ENCODE measurements at regions not wholly inside any gene's neighbourhood (a gene's known extent, or its start where the extent isn't known, plus 50 kb on each side); places are given as distances from the start of the nearest gene placed in this dataset.
"Not testable (repeated sequence)": the region's sequence is repeated elsewhere in the genome, so short reads cannot be mapped to it uniquely, and the experiment has no call there.

- FAIRE-seq; DNase-seq (ENCODE audit: insufficient read length, low spot score): not testable (repeated sequence)
These were observed 69.3 kb upstream of the EGFR start for GRCh38 chr7:54949514-54949913.

- no peak for DNase-seq (ENCODE audit: insufficient read length, low spot score)
- FAIRE-seq = no peak
These were observed 63.5 kb upstream of the EGFR start for GRCh38 chr7:54955296-54955695.

- FAIRE-seq = no peak
- DNase-seq (ENCODE audit: insufficient read length, low spot score) = no peak
These were observed 63.0 kb upstream of the EGFR start for GRCh38 chr7:54955696-54956420.

- no peak for FAIRE-seq
These were observed 62.0 kb upstream of the EGFR start for GRCh38 chr7:54956865-54957264.

GRCh38 chr7:54960517-54960916 is 58.3 kb upstream of the EGFR start:
- DNase-seq (ENCODE audit: insufficient read length, low spot score) (peak; percentile 51), FAIRE-seq (peak; percentile 66)

More at GRCh38 chr7:54956865-54957264, 62.0 kb upstream of the EGFR start:
- DNase-seq (ENCODE audit: insufficient read length, low spot score) = no peak

GRCh38 chr7:54961391-54961790 is 57.4 kb upstream of the EGFR start:
- FAIRE-seq (no peak), DNase-seq (ENCODE audit: insufficient read length, low spot score) (no peak)

- no peak for DNase-seq (ENCODE audit: insufficient read length, low spot score)
- no peak for FAIRE-seq
These were observed 55.7 kb upstream of the EGFR start for GRCh38 chr7:54963155-54963554.

- DNase-seq (ENCODE audit: insufficient read length, low spot score) (no peak), FAIRE-seq (no peak)
These were observed 54.7 kb upstream of the EGFR start for GRCh38 chr7:54964136-54964535.

GRCh38 chr7:54967377-54967776 is 51.4 kb upstream of the EGFR start:
- FAIRE-seq (no peak), DNase-seq (ENCODE audit: insufficient read length, low spot score) (no peak)

- no peak for DNase-seq (ENCODE audit: insufficient read length, low spot score)
- no peak for FAIRE-seq
These were observed 50.8 kb upstream of the EGFR start for GRCh38 chr7:54968018-54968417.
